GM03348 (cell line): ENCODE measurements at regions not wholly inside any gene's neighbourhood (a gene's known extent, or its start where the extent isn't known, plus 50 kb on each side); places are given as distances from the start of the nearest gene placed in this dataset.

Experiments used
- DNase-seq: peaks from one replicate; pipeline ENCODE4 v3.0.0; 2012; ENCODE audit warnings: low spot score

- DNase-seq = no peak
Measured at GRCh38 chr5:158368686-158369085, 509.7 kb upstream of the CLINT1 start.

GRCh38 chr5:158364367-158364766 is 505.4 kb upstream of the CLINT1 start:
- no peak for DNase-seq

- no peak for DNase-seq
Measured at GRCh38 chr5:158354958-158355357, 496.0 kb upstream of the CLINT1 start.

GRCh38 chr5:158351485-158352125 is 492.7 kb upstream of the CLINT1 start:
- DNase-seq = no peak

- no peak for DNase-seq
Measured at GRCh38 chr5:158349987-158350386, 491.0 kb upstream of the CLINT1 start.

GRCh38 chr5:158344376-158344775 is 485.4 kb upstream of the CLINT1 start:
- DNase-seq = no peak

- DNase-seq = no peak
Measured at GRCh38 chr5:158340608-158341007, 481.7 kb upstream of the CLINT1 start.

GRCh38 chr5:158326256-158326655 is 467.3 kb upstream of the CLINT1 start:
- DNase-seq = no peak

GRCh38 chr5:158324236-158324635 is 465.3 kb upstream of the CLINT1 start:
- DNase-seq = no peak

- DNase-seq = no peak
Measured at GRCh38 chr5:158322620-158323019, 463.7 kb upstream of the CLINT1 start.

GRCh38 chr5:158320934-158321333 is 462.0 kb upstream of the CLINT1 start:
- no peak for DNase-seq

- no peak for DNase-seq
Measured at GRCh38 chr5:158320178-158320674, 461.3 kb upstream of the CLINT1 start.

- no peak for DNase-seq
Measured at GRCh38 chr5:158317507-158317906, 458.6 kb upstream of the CLINT1 start.

- DNase-seq = no peak
Measured at GRCh38 chr5:158313733-158314464, 455.0 kb upstream of the CLINT1 start.

GRCh38 chr5:158313027-158313732 is 454.2 kb upstream of the CLINT1 start:
- no peak for DNase-seq

GRCh38 chr5:158309088-158309807 is 450.3 kb upstream of the CLINT1 start:
- DNase-seq = no peak

- no peak for DNase-seq
Measured at GRCh38 chr5:158308429-158309025, 449.6 kb upstream of the CLINT1 start.

GRCh38 chr5:158305861-158306260 is 446.9 kb upstream of the CLINT1 start:
- no peak for DNase-seq

GRCh38 chr5:158304607-158305006 is 445.7 kb upstream of the CLINT1 start:
- no peak for DNase-seq

- DNase-seq = no peak
Measured at GRCh38 chr5:158303883-158304282, 444.9 kb upstream of the CLINT1 start.

GRCh38 chr5:158303275-158303674 is 444.3 kb upstream of the CLINT1 start:
- DNase-seq = no peak

GRCh38 chr5:158302029-158302428 is 443.1 kb upstream of the CLINT1 start:
- no peak for DNase-seq
